Muscle of back (tissue), 3 donors: ENCODE measurements at regions not wholly inside any gene's neighbourhood (a gene's known extent, or its start where the extent isn't known, plus 50 kb on each side); places are given as distances from the start of the nearest gene placed in this dataset.
A peak's percentile ranks its signal among the peaks of the same experiment; 100 is the strongest.

Experiments used
- DNase-seq, 3 donors: peaks; one replicate each; pipeline versions ENCODE4 v3.0.0 to v3.0.0-alpha.2; 2013

GRCh38 chr6:14254505-14254904 is 136.9 kb downstream of the CD83 start:
- DNase-seq, result no peak

- no peak for DNase-seq
These were observed 138.3 kb downstream of the CD83 start for GRCh38 chr6:14255916-14256315.

GRCh38 chr6:14258117-14258516 is 140.5 kb downstream of the CD83 start:
- no peak for DNase-seq

GRCh38 chr6:14258695-14259593 is 141.4 kb downstream of the CD83 start:
- no peak for DNase-seq

- no peak for DNase-seq
These were observed 142.1 kb downstream of the CD83 start for GRCh38 chr6:14259594-14260152.

GRCh38 chr6:14260839-14261238 is 143.3 kb downstream of the CD83 start:
- no peak for DNase-seq

- DNase-seq, result no peak
These were observed 146.4 kb downstream of the CD83 start for GRCh38 chr6:14263881-14264424.

GRCh38 chr6:14265049-14266021 is 147.8 kb downstream of the CD83 start:
- no peak for DNase-seq

GRCh38 chr6:14266266-14266665 is 148.7 kb downstream of the CD83 start:
- DNase-seq, result no peak

GRCh38 chr6:14267885-14268660 is 150.5 kb downstream of the CD83 start:
- DNase-seq, result no peak

GRCh38 chr6:14269436-14269835 is 151.9 kb downstream of the CD83 start:
- no peak for DNase-seq

- DNase-seq, result no peak
These were observed 152.7 kb downstream of the CD83 start for GRCh38 chr6:14270142-14270893.

GRCh38 chr6:14270925-14271788 is 153.6 kb downstream of the CD83 start:
- peak in 1 of 3 donors; percentile 29 for DNase-seq

GRCh38 chr6:14271789-14272736 is 154.5 kb downstream of the CD83 start:
- no peak for DNase-seq

- no peak for DNase-seq
These were observed 155.1 kb downstream of the CD83 start for GRCh38 chr6:14272737-14273085.

GRCh38 chr6:14273191-14273590 is 155.6 kb downstream of the CD83 start:
- no peak for DNase-seq

- DNase-seq, result no peak
These were observed 156.4 kb downstream of the CD83 start for GRCh38 chr6:14274016-14274415.
